SK-N-DZ (cell line): ENCODE measurements at regions not wholly inside any gene's neighbourhood (a gene's known extent, or its start where the extent isn't known, plus 50 kb on each side); places are given as distances from the start of the nearest gene placed in this dataset.

Experiments
- DNase-seq: peaks from one replicate; pipeline ENCODE4 v3.0.0-alpha.2; 2015; ENCODE audit warnings: low spot score

- DNase-seq = no peak
Measured at GRCh38 chr2:164090533-164090932, 354.7 kb upstream of the FIGN start.

- DNase-seq = no peak
Measured at GRCh38 chr2:164084066-164084465, 348.3 kb upstream of the FIGN start.

- DNase-seq = no peak
Measured at GRCh38 chr2:164080486-164080885, 344.7 kb upstream of the FIGN start.

- DNase-seq = no peak
Measured at GRCh38 chr2:164079258-164079657, 343.4 kb upstream of the FIGN start.

GRCh38 chr2:164078421-164078820 is 342.6 kb upstream of the FIGN start:
- no peak for DNase-seq

GRCh38 chr2:164073101-164074074 is 337.6 kb upstream of the FIGN start:
- peak; percentile 91 for DNase-seq

- no peak for DNase-seq
Measured at GRCh38 chr2:164069540-164069939, 333.7 kb upstream of the FIGN start.

GRCh38 chr2:164068063-164068462 is 332.3 kb upstream of the FIGN start:
- DNase-seq = no peak

GRCh38 chr2:164066095-164066494 is 330.3 kb upstream of the FIGN start:
- DNase-seq = no peak

- DNase-seq = no peak
Measured at GRCh38 chr2:164065038-164065437, 329.2 kb upstream of the FIGN start.

- no peak for DNase-seq
Measured at GRCh38 chr2:164061129-164061746, 325.4 kb upstream of the FIGN start.

- DNase-seq = no peak
Measured at GRCh38 chr2:164060031-164060430, 324.2 kb upstream of the FIGN start.

- DNase-seq = peak; percentile 38
Measured at GRCh38 chr2:164055623-164056022, 319.8 kb upstream of the FIGN start.

- peak; percentile 54 for DNase-seq
Measured at GRCh38 chr2:164054651-164055050, 318.8 kb upstream of the FIGN start.

GRCh38 chr2:164053021-164053420 is 317.2 kb upstream of the FIGN start:
- no peak for DNase-seq

- DNase-seq = no peak
Measured at GRCh38 chr2:164052006-164052405, 316.2 kb upstream of the FIGN start.

GRCh38 chr2:164048729-164049128 is 312.9 kb upstream of the FIGN start:
- DNase-seq = no peak

GRCh38 chr2:164046040-164046439 is 310.2 kb upstream of the FIGN start:
- DNase-seq = no peak

GRCh38 chr2:164044622-164045021 is 308.8 kb upstream of the FIGN start:
- no peak for DNase-seq

- no peak for DNase-seq
Measured at GRCh38 chr2:164039270-164039669, 303.5 kb upstream of the FIGN start.

GRCh38 chr2:164032995-164033394 is 297.2 kb upstream of the FIGN start:
- no peak for DNase-seq

- DNase-seq = no peak
Measured at GRCh38 chr2:164030623-164031022, 294.8 kb upstream of the FIGN start.
